ENCODE measurements at regions not wholly inside any gene's neighbourhood (a gene's known extent, or its start where the extent isn't known, plus 50 kb on each side); places are given as distances from the start of the nearest gene placed in this dataset.

DNA sequence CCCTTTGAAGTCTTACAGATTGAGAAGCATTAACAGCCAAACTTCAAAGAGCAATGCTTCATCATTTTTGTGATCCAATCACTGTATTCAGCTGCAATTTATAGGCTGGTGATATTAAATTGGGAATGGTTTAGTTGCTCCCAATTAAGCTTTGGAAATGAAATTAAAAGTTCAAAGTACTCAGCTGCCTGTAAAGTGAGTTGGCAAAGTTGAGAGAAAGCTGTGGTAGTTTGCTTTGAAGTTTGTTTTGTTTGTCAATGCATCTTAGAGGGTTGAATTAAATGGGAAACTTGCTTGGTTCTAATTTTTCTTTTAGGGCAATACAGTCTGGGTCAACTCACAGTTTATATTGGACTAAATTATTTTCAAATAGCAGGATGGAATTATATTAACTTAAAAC lies 238.4 kb upstream of the CTSO start:
- TF ChIP-seq, protein P1, sequence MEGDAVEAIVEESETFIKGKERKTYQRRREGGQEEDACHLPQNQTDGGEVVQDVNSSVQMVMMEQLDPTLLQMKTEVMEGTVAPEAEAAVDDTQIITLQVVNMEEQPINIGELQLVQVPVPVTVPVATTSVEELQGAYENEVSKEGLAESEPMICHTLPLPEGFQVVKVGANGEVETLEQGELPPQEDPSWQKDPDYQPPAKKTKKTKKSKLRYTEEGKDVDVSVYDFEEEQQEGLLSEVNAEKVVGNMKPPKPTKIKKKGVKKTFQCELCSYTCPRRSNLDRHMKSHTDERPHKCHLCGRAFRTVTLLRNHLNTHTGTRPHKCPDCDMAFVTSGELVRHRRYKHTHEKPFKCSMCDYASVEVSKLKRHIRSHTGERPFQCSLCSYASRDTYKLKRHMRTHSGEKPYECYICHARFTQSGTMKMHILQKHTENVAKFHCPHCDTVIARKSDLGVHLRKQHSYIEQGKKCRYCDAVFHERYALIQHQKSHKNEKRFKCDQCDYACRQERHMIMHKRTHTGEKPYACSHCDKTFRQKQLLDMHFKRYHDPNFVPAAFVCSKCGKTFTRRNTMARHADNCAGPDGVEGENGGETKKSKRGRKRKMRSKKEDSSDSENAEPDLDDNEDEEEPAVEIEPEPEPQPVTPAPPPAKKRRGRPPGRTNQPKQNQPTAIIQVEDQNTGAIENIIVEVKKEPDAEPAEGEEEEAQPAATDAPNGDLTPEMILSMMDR (conservative IDR thresholded peaks at IDR 0.05): no peak
- no peak for TF ChIP-seq EZH2 (IDR thresholded peaks at IDR 0.05; ENCODE audit: low read depth)
